DOHH2 (cell line): ENCODE measurements at regions not wholly inside any gene's neighbourhood (a gene's known extent, or its start where the extent isn't known, plus 50 kb on each side); places are given as distances from the start of the nearest gene placed in this dataset.

Source experiments
- H3F3A ChIP-seq: fragments of 200-600 bp; sonication (generic), shearing (Covaris generic); 2 replicates; pipeline ENCODE4 v1.6.0; 2016; ENCODE audit warnings: antibody characterized with exemption, mild to moderate bottlenecking; ENCODE audit not compliant: control insufficient read depth, insufficient read depth
- H3K27ac ChIP-seq: fragments of 200-600 bp; sonication (generic); 2 replicates; pipeline ENCODE4 v1.5.1; 2014; ENCODE audit warnings: low read depth, mild to moderate bottlenecking, low read length, moderate library complexity
- H3K27me3 ChIP-seq: fragments of 200-600 bp; sonication (generic); 2 replicates; pipeline ENCODE4 v1.6.1; 2014; ENCODE audit warnings: mild to moderate bottlenecking, low read length, mixed read lengths; ENCODE audit not compliant: control insufficient read depth
- H3K36me3 ChIP-seq: fragments of 200-600 bp; sonication (generic); 2 replicates; pipeline ENCODE4 v1.6.1; 2014; ENCODE audit warnings: mild to moderate bottlenecking, low read length, moderate library complexity, mixed read lengths; ENCODE audit not compliant: control insufficient read depth
- H3K4me1 ChIP-seq: fragments of 200-600 bp; sonication (generic); 2 replicates; pipeline ENCODE4 v1.6.1; 2014; ENCODE audit warnings: mild to moderate bottlenecking, low read length, mixed read lengths; ENCODE audit not compliant: control insufficient read depth
- H3K4me2 ChIP-seq: fragments of 200-600 bp; sonication (generic); 2 replicates; pipeline ENCODE4 v1.6.0; 2014; ENCODE audit warnings: mild to moderate bottlenecking, low read length, moderate library complexity
- H3K4me3 ChIP-seq: fragments of 200-600 bp; sonication (generic); 2 replicates; pipeline ENCODE4 v1.5.1; 2014; ENCODE audit warnings: mild to moderate bottlenecking, low read length, mixed read lengths
- H3K79me2 ChIP-seq: fragments of 200-600 bp; sonication (generic); 2 replicates; pipeline ENCODE4 v1.6.1; 2014; ENCODE audit warnings: mild to moderate bottlenecking, low read length, mixed read lengths; ENCODE audit not compliant: control insufficient read depth
- H3K9me2 ChIP-seq: fragments of 200-600 bp; sonication (generic); replicated peaks from 2 replicates; pipeline ENCODE4 v1.6.1; 2014; ENCODE audit warnings: mild to moderate bottlenecking, low read length, mixed read lengths; ENCODE audit not compliant: control insufficient read depth
- H3K9me3 ChIP-seq: fragments of 200-600 bp; sonication (generic); 2 replicates; pipeline ENCODE4 v1.6.1; 2014; ENCODE audit warnings: antibody characterized with exemption, low read length, mixed read lengths; ENCODE audit not compliant: control insufficient read depth, insufficient read depth
- H4K20me1 ChIP-seq: fragments of 200-600 bp; sonication (generic); 2 replicates; pipeline ENCODE4 v1.6.0; 2014; ENCODE audit warnings: low read depth, mild to moderate bottlenecking, antibody characterized with exemption, low read length, moderate library complexity; ENCODE audit not compliant: control insufficient read depth, insufficient read depth
- CTCF ChIP-seq: fragments of 200-600 bp; sonication (generic); IDR thresholded peaks from one replicate; pipeline ENCODE4 v1.5.1; 2014; ENCODE audit warnings: antibody characterized with exemption, mild to moderate bottlenecking, low read depth, low read length; ENCODE audit not compliant: poor library complexity, severe bottlenecking
- EZH2phosphoT487 ChIP-seq: fragments of 200-600 bp; sonication (generic); IDR thresholded peaks from 2 replicates; pipeline ENCODE4 v1.6.1; 2017; ENCODE audit warnings: borderline replicate concordance, mild to moderate bottlenecking, antibody characterized with exemption, low read length, moderate library complexity, mixed read lengths

- TF ChIP-seq EZH2phosphoT487 = no peak
- no peak for TF ChIP-seq CTCF
- Histone ChIP-seq H4K20me1 (no peaks in the 10 kb centered on the region), H3K27ac (no peak overlapping the region), H3K4me2 (no peak overlapping the region), H3K27me3 (no peaks in the 10 kb centered on the region), H3K9me2 (no peaks in the 10 kb centered on the region), H3K4me3 (no peak overlapping the region), H3K36me3 (no peaks in the 10 kb centered on the region), H3K79me2 (no peaks in the 10 kb centered on the region), H3K4me1 (peaks cover 20% of the 10 kb centered on the region), H3K9me3 (no peaks in the 10 kb centered on the region), H3F3A (no peaks in the 10 kb centered on the region)
These were observed 167.2 kb downstream of the LMO4 start for GRCh38 chr1:87495870-87496269.

DNA sequence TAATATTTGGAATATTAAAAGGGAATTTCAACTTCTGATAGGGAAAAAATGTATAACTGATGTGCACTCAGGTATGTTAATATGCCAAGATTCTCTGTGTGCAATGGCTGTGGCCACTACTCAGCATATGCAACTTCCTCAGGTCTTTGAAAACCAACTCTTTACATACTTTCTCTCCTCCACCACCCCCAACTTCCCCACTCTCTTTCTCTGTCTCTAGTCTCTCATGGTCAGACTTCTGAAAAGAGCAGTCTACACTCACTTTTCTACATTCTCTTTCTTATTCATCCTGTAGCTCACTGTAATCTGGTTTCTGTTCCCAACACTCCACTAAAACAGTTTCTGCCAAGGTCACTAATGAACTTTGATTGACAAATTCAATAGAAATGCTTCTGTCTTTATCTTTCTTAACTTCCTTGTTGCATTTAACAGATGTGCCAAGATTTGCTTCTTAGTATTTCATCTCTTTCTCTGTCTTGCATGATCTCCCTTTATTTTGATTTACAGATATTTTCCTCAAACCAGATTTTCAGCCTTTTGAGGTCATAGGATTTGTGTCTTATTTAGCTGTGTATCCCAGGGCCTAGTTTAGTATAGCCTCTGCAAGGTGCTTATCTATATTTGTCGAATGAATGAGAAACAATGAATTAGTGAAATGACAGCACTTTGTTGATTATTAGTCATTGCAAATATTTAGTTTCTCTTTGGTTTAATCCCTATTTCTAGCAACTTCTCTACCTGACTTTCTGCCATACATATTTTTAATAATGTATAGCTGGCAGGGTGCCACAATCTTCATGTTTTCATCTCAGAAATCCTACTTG, 168.9 kb downstream of the LMO4 start:
- no peak for TF ChIP-seq EZH2phosphoT487
- no peak for TF ChIP-seq CTCF
- H3K36me3 ChIP-seq = no peaks in the 10 kb centered on the region
- H3K27me3 ChIP-seq = no peaks in the 10 kb centered on the region
- no peaks in the 10 kb centered on the region for H4K20me1 ChIP-seq
- no peaks in the 10 kb centered on the region for H3K9me2 ChIP-seq
- H3K4me3 ChIP-seq = no peak overlapping the region
- H3K4me2 ChIP-seq = peak overlapping the region; percentile 31
- 0 out of 2 replicates have a peak overlapping the region, but pooled peaks have one; percentile 6 for H3K27ac ChIP-seq
- peaks cover 23% of the 10 kb centered on the region for H3K4me1 ChIP-seq
- H3K79me2 ChIP-seq = no peaks in the 10 kb centered on the region
- no peaks in the 10 kb centered on the region; the same call in 1 of the 2 replicates for H3K9me3 ChIP-seq
- H3F3A ChIP-seq = no peaks in the 10 kb centered on the region

DNA sequence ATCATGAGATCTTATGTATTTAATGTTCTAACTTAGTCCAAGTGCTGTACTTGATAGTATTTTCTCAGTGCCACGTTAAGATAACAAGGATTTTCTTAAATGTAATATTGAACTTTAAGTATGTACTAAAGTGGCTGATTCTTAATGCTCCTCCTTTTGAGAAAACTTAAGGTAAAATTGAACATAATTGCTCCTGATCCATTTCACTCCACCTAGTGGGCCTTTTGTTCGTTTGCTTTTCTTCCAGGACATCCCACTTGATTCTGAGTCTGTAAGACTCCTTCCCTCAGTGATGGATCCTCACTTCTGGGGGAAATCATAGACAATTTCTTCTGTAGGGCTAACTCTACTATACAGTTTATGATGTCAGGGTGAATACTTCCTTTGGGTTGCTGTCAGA, 173.1 kb downstream of the LMO4 start:
- TF ChIP-seq CTCF = no peak
- TF ChIP-seq EZH2phosphoT487 = no peak
- Histone ChIP-seq H3F3A (no peaks in the 10 kb centered on the region), H3K4me2 (no peak overlapping the region), H4K20me1 (no peaks in the 10 kb centered on the region), H3K36me3 (no peaks in the 10 kb centered on the region), H3K4me1 (peaks cover 25% of the 10 kb centered on the region), H3K9me3 (peaks cover 7% of the 10 kb centered on the region; the same call in 1 of the 2 replicates), H3K9me2 (no peaks in the 10 kb centered on the region), H3K4me3 (no peak overlapping the region), H3K79me2 (no peaks in the 10 kb centered on the region), H3K27me3 (no peaks in the 10 kb centered on the region), H3K27ac (no peak overlapping the region)
